OCI-LY7 (cell line): ENCODE measurements at regions not wholly inside any gene's neighbourhood (a gene's known extent, or its start where the extent isn't known, plus 50 kb on each side); places are given as distances from the start of the nearest gene placed in this dataset.

Experiments
- BruUV-seq: library from RNA; stranded (reverse); fragments of 400-500 nt; replicated peaks from 2 replicates; lab custom pipeline; 2021; lab: Mats Ljungman, UMichigan
- CTCF ChIA-PET: fragments of 300-600 bp; sonication (Branson Sonifier 250); formaldehyde crosslinking; loops from one replicate; lab custom pipeline; 2022; ENCODE audit warnings: antibody characterized with exemption; ENCODE audit not compliant: unreplicated experiment; lab: Charles Lee
- POLR2A ChIA-PET: fragments of 300-600 bp; sonication (Branson Sonifier 250); formaldehyde crosslinking; loops from one replicate; lab custom pipeline; 2022; ENCODE audit warnings: antibody characterized with exemption; lab: Charles Lee
- DNase-seq: peaks from one replicate; pipeline ENCODE4 v3.0.0-alpha.2; 2015; ENCODE audit warnings: low spot score
- H2AFZ ChIP-seq: fragments of 200-600 bp; sonication (generic), shearing (Covaris generic); 2 replicates; pipeline ENCODE4 v1.6.1; 2014; ENCODE audit warnings: mild to moderate bottlenecking, antibody characterized with exemption, low read length, moderate library complexity
- H3K27ac ChIP-seq: fragments of 200-600 bp; sonication (generic); 2 replicates; pipeline ENCODE4 v1.5.1; 2014; ENCODE audit warnings: mixed run types, low read depth, mild to moderate bottlenecking, moderate library complexity, low read length, inconsistent platforms; ENCODE audit not compliant: poor library complexity, severe bottlenecking
- H3K36me3 ChIP-seq: fragments of 200-600 bp; sonication (generic); 2 replicates; pipeline ENCODE4 v1.6.1; 2014; ENCODE audit warnings: mild to moderate bottlenecking, antibody characterized with exemption, low read length, moderate library complexity, mixed read lengths; ENCODE audit not compliant: insufficient read depth
- H3K4me1 ChIP-seq: fragments of 200-600 bp; sonication (generic); 2 replicates; pipeline ENCODE4 v1.5.1; 2014; ENCODE audit warnings: mild to moderate bottlenecking, low read length; ENCODE audit not compliant: insufficient read depth, poor library complexity, severe bottlenecking
- H3K4me2 ChIP-seq: fragments of 200-600 bp; sonication (generic); 2 replicates; pipeline ENCODE4 v1.6.1; 2014; ENCODE audit warnings: mild to moderate bottlenecking, low read length
- H3K4me3 ChIP-seq: fragments of 200-600 bp; sonication (generic); 2 replicates; pipeline ENCODE4 v1.5.1; 2014; ENCODE audit warnings: mild to moderate bottlenecking, low read depth, low read length; ENCODE audit not compliant: poor library complexity, severe bottlenecking
- H3K79me2 ChIP-seq: fragments of 200-600 bp; sonication (generic); 2 replicates; pipeline ENCODE4 v1.6.1; 2016; ENCODE audit warnings: low read depth, mild to moderate bottlenecking, low read length, moderate library complexity, mixed read lengths; ENCODE audit not compliant: insufficient read depth
- H3K9me2 ChIP-seq: fragments of 200-600 bp; sonication (generic); 2 replicates; pipeline ENCODE4 v1.6.1; 2016; ENCODE audit warnings: mild to moderate bottlenecking, low read length, mixed read lengths; ENCODE audit not compliant: insufficient read depth
- H3K9me3 ChIP-seq: fragments of 200-600 bp; sonication (generic); 2 replicates; pipeline ENCODE4 v1.6.1; 2014; ENCODE audit warnings: mild to moderate bottlenecking, mixed run types, low read length, mixed read lengths
- H4K20me1 ChIP-seq: fragments of 200-600 bp; sonication (generic); 2 replicates; pipeline ENCODE4 v1.6.1; 2014; ENCODE audit warnings: mild to moderate bottlenecking, antibody characterized with exemption, low read length, moderate library complexity, mixed read lengths; ENCODE audit not compliant: insufficient read depth
- CTCF ChIP-seq: fragments of 200-600 bp; sonication (generic); conservative IDR thresholded peaks from 2 replicates; pipeline ENCODE4 v1.5.1; 2014; ENCODE audit warnings: mild to moderate bottlenecking, antibody characterized with exemption, low read length, moderate library complexity, mixed read lengths
- EZH2phosphoT487 ChIP-seq: fragments of 200-600 bp; sonication (generic); IDR thresholded peaks from 2 replicates; pipeline ENCODE4 v1.6.1; 2018; ENCODE audit warnings: low read depth, borderline replicate concordance, mild to moderate bottlenecking, mixed run types, antibody characterized with exemption, low read length, moderate library complexity, mixed read lengths
- intact Hi-C: fragments of 100-400 bp; cut with micrococcal nuclease; formaldehyde crosslinking; loops from one replicate; pipeline ENCODE4 v1.10.0; 2022; ENCODE audit not compliant: unreplicated experiment

GRCh38 chr2:7719876-7720275 lies 802.7 kb downstream of the RNF144A start:
- POLR2A ChIA-PET, result interaction anchor here (0.7 kb wide), 1 partner anchor 15 kb away, joined by 3 read pairs; no protein-coding TSS in a partner anchor
- DNase-seq, result peak; percentile 26
- H3K4me3 ChIP-seq, result no peak overlapping the region
- no peak overlapping the region for H3K27ac ChIP-seq
- CTCF ChIA-PET, result no interaction called here
- no peaks in the 10 kb centered on the region for H3K9me3 ChIP-seq
- TF ChIP-seq CTCF, result no peak
- TF ChIP-seq EZH2phosphoT487, result no peak
- H3K36me3 ChIP-seq, result no peaks in the 10 kb centered on the region
- H3K4me1 ChIP-seq, result peaks cover 12% of the 10 kb centered on the region
- H3K4me2 ChIP-seq, result peak overlapping the region; percentile 7; the same call in 1 of the 2 replicates
- H4K20me1 ChIP-seq, result no peaks in the 10 kb centered on the region
- intact Hi-C loops, result no loop called here
- H3K9me2 ChIP-seq, result no peaks in the 10 kb centered on the region
- H2AFZ ChIP-seq, result peak overlapping the region; percentile 75
- BruUV-seq, result no TSS peak
- no peaks in the 10 kb centered on the region for H3K79me2 ChIP-seq

- H3K9me3 ChIP-seq, result no peaks in the 10 kb centered on the region
- BruUV-seq, result no TSS peak
- no peak overlapping the region for H2AFZ ChIP-seq
- TF ChIP-seq EZH2phosphoT487 (no peak), CTCF (no peak)
- intact Hi-C loops, result no loop called here
- H3K79me2 ChIP-seq, result no peaks in the 10 kb centered on the region
- POLR2A ChIA-PET, result interaction anchor here (0.6 to 1.1 kb wide), 5 partner anchors 12 to 64 kb away, joined by 3 to 6 read pairs (median 3); no protein-coding TSS in a partner anchor
- no peaks in the 10 kb centered on the region for H3K36me3 ChIP-seq
- no peaks in the 10 kb centered on the region for H4K20me1 ChIP-seq
- DNase-seq, result no peak
- H3K27ac ChIP-seq, result no peak overlapping the region
- no peak overlapping the region for H3K4me2 ChIP-seq
- no peaks in the 10 kb centered on the region for H3K9me2 ChIP-seq
- H3K4me3 ChIP-seq, result no peak overlapping the region
- H3K4me1 ChIP-seq, result peaks cover 20% of the 10 kb centered on the region
- CTCF ChIA-PET, result no interaction called here
Measured at GRCh38 chr2:7721413-7721995, 804.3 kb downstream of the RNF144A start.

- Histone ChIP-seq H3K36me3 (no peaks in the 10 kb centered on the region), H3K9me3 (no peaks in the 10 kb centered on the region), H3K27ac (no peak overlapping the region), H3K79me2 (no peaks in the 10 kb centered on the region), H3K4me2 (no peak overlapping the region), H2AFZ (no peak overlapping the region), H3K4me1 (peaks cover 20% of the 10 kb centered on the region), H4K20me1 (no peaks in the 10 kb centered on the region), H3K9me2 (no peaks in the 10 kb centered on the region), H3K4me3 (no peak overlapping the region)
- no TSS peak for BruUV-seq
- no peak for DNase-seq
- intact Hi-C loops, result no loop called here
- no peak for TF ChIP-seq EZH2phosphoT487
- TF ChIP-seq CTCF, result no peak
- ChIA-PET CTCF (no interaction called here), POLR2A (interaction anchor here (0.6 to 1.1 kb wide), 5 partner anchors 19 to 304 kb away, joined by 3 to 6 read pairs (median 3); no protein-coding TSS in a partner anchor)
Measured at GRCh38 chr2:7722212-7722910, 805.1 kb downstream of the RNF144A start.
